Hepatocyte (in vitro differentiated cells): ENCODE measurements at regions not wholly inside any gene's neighbourhood (a gene's known extent, or its start where the extent isn't known, plus 50 kb on each side); places are given as distances from the start of the nearest gene placed in this dataset.

ENCODE experiments used
- EZH2 ChIP-seq: fragments of 200-600 bp; sonication (generic); IDR thresholded peaks from 2 replicates; pipeline ENCODE4 v1.6.1; 2016; ENCODE audit warnings: antibody characterized with exemption, mild to moderate bottlenecking, borderline replicate concordance
- EZH2phosphoT487 ChIP-seq: fragments of 200-600 bp; sonication (generic); IDR thresholded peaks from one replicate; pipeline ENCODE4 v1.6.1; 2018; ENCODE audit warnings: antibody characterized with exemption, mild to moderate bottlenecking, low read depth, moderate library complexity; ENCODE audit not compliant: unreplicated experiment, severe bottlenecking
- TF ChIP-seq, protein P1 (sequence below): fragments of 200-600 bp; sonication (generic); IDR thresholded peaks from 2 replicates; pipeline ENCODE4 v1.5.1; 2016; ENCODE audit warnings: antibody characterized with exemption, mild to moderate bottlenecking; ENCODE audit not compliant: poor library complexity

DNA sequence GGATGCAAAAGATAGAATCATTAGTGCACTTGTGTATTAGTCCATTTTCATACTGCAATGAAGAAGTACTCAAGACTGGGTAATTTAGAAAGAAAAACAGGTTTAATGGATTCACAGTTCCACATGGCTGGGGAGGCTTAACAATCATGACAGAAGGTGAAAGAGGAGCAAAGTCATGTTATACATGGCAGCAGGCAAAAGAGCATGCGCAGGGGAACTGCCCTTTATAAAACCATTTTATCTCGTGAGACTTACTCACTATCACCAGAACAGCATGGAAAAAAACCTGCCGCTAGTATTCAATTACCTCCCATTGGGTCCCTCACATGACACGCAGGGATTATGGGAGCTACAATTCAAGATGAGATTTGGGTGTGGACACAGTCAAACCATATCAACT is 129.4 kb downstream of the SCG2 start:
- TF ChIP-seq, protein P1, sequence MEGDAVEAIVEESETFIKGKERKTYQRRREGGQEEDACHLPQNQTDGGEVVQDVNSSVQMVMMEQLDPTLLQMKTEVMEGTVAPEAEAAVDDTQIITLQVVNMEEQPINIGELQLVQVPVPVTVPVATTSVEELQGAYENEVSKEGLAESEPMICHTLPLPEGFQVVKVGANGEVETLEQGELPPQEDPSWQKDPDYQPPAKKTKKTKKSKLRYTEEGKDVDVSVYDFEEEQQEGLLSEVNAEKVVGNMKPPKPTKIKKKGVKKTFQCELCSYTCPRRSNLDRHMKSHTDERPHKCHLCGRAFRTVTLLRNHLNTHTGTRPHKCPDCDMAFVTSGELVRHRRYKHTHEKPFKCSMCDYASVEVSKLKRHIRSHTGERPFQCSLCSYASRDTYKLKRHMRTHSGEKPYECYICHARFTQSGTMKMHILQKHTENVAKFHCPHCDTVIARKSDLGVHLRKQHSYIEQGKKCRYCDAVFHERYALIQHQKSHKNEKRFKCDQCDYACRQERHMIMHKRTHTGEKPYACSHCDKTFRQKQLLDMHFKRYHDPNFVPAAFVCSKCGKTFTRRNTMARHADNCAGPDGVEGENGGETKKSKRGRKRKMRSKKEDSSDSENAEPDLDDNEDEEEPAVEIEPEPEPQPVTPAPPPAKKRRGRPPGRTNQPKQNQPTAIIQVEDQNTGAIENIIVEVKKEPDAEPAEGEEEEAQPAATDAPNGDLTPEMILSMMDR = no peak
- TF ChIP-seq EZH2 (no peak), EZH2phosphoT487 (no peak)
